Neural crest cell (in vitro differentiated cells): ENCODE measurements at regions not wholly inside any gene's neighbourhood (a gene's known extent, or its start where the extent isn't known, plus 50 kb on each side); places are given as distances from the start of the nearest gene placed in this dataset.

Experiments
- DNase-seq: peaks from one replicate; pipeline ENCODE4 v3.0.0; 2021; ENCODE audit warnings: low read depth, mixed read lengths, low spot score
- H3K27ac Mint-ChIP-seq: one replicate; pipeline ENCODE4 v1.8.0; 2021; ENCODE audit warnings: mild to moderate bottlenecking, mixed read lengths; ENCODE audit not compliant: unreplicated experiment
- H3K27me3 Mint-ChIP-seq: 2 replicates; pipeline ENCODE4 v1.8.0; 2021; ENCODE audit warnings: low read depth, mild to moderate bottlenecking, mixed read lengths
- H3K36me3 Mint-ChIP-seq: 2 replicates; pipeline ENCODE4 v1.8.0; 2021; ENCODE audit warnings: low read depth, mild to moderate bottlenecking, mixed read lengths
- H3K4me1 Mint-ChIP-seq: 2 replicates; pipeline ENCODE4 v1.8.0; 2021; ENCODE audit warnings: mixed read lengths
- H3K4me3 Mint-ChIP-seq: one replicate; pipeline ENCODE4 v1.8.0; 2021; ENCODE audit warnings: mild to moderate bottlenecking, mixed read lengths
- H3K9me3 Mint-ChIP-seq: 2 replicates; pipeline ENCODE4 v1.8.0; 2021; ENCODE audit warnings: mixed read lengths
- TF ChIP-seq, protein P1 (sequence below): fragments of 200-600 bp; sonication (generic); conservative IDR thresholded peaks from 2 replicates; pipeline ENCODE4 v1.5.0; 2021; ENCODE audit warnings: antibody characterized with exemption, mild to moderate bottlenecking

DNA sequence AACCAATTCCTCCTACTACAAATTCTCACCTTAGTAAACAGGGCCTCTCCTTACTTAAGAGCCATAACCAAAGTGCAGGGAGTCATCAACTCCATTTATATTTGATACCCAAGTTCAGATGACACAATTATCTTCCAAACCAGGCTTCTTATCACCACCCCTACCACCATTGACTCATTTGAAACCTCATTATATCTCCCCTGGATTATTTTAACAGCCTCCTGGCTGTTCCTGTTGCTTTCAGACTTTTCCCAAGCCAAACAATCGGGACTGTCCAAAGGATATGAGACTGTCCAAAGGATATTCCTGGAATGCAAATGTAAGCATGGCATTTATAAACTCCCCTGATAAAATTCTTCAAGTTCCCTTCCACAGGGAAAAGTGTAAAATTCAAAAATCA lies 394.3 kb downstream of the MAFB start:
- Mint-ChIP-seq H3K36me3 (no peaks in the 10 kb centered on the region), H3K27ac (peak overlapping the region; percentile 65), H3K9me3 (no peaks in the 10 kb centered on the region), H3K4me1 (peaks cover 6% of the 10 kb centered on the region), H3K4me3 (no peak overlapping the region), H3K27me3 (peaks cover 8% of the 10 kb centered on the region)
- TF ChIP-seq, protein P1, sequence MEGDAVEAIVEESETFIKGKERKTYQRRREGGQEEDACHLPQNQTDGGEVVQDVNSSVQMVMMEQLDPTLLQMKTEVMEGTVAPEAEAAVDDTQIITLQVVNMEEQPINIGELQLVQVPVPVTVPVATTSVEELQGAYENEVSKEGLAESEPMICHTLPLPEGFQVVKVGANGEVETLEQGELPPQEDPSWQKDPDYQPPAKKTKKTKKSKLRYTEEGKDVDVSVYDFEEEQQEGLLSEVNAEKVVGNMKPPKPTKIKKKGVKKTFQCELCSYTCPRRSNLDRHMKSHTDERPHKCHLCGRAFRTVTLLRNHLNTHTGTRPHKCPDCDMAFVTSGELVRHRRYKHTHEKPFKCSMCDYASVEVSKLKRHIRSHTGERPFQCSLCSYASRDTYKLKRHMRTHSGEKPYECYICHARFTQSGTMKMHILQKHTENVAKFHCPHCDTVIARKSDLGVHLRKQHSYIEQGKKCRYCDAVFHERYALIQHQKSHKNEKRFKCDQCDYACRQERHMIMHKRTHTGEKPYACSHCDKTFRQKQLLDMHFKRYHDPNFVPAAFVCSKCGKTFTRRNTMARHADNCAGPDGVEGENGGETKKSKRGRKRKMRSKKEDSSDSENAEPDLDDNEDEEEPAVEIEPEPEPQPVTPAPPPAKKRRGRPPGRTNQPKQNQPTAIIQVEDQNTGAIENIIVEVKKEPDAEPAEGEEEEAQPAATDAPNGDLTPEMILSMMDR = no peak
- no peak for DNase-seq

DNA sequence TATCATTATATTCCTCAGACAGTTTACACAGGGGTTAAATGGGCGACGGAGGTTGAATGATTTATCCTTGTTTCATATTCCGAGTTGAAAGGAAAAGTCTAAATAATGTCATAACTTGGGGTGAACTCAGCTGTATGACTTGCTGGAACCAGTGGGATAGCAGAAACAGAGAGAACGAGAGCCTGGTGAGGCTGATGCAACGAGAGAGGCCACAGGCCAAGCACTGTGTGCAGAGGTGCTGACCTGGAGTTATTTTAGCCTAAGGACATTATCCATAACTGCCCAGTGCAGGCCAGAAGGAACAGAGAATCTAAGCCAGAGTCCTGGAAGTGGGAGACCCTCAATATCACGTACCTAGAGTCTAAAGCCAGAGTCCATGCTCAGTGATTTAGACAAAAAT lies 394.9 kb downstream of the MAFB start:
- H3K27me3 Mint-ChIP-seq = peaks cover 4% of the 10 kb centered on the region
- DNase-seq = no peak
- H3K36me3 Mint-ChIP-seq = no peaks in the 10 kb centered on the region
- H3K4me3 Mint-ChIP-seq = no peak overlapping the region
- H3K27ac Mint-ChIP-seq = no peak overlapping the region
- H3K9me3 Mint-ChIP-seq = no peaks in the 10 kb centered on the region
- H3K4me1 Mint-ChIP-seq = peaks cover 6% of the 10 kb centered on the region
- TF ChIP-seq, protein P1 = no peak

DNA sequence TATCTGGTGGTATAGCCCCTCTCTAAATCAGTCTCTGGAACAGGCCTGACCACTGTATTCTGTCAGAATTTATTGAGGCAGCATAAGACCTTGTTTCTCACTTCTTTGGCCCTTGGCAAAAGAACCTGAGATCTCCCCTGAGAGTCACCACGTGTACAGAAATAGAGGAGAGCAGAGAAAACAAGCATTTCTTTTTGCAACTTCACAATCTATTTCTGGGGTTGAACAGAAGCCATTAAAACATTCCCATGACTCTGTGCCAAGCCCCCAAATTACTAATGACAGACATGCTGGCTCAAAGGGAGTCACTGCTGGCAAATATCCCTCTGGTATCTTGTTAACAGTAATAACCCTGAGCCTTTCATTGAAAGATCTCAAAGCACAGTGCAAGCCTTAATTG lies 395.3 kb downstream of the MAFB start:
- Mint-ChIP-seq H3K36me3 (no peaks in the 10 kb centered on the region), H3K4me1 (peaks cover 6% of the 10 kb centered on the region), H3K27me3 (no peaks in the 10 kb centered on the region), H3K9me3 (no peaks in the 10 kb centered on the region), H3K4me3 (no peak overlapping the region), H3K27ac (no peak overlapping the region)
- no peak for DNase-seq
- TF ChIP-seq, protein P1 = no peak

DNA sequence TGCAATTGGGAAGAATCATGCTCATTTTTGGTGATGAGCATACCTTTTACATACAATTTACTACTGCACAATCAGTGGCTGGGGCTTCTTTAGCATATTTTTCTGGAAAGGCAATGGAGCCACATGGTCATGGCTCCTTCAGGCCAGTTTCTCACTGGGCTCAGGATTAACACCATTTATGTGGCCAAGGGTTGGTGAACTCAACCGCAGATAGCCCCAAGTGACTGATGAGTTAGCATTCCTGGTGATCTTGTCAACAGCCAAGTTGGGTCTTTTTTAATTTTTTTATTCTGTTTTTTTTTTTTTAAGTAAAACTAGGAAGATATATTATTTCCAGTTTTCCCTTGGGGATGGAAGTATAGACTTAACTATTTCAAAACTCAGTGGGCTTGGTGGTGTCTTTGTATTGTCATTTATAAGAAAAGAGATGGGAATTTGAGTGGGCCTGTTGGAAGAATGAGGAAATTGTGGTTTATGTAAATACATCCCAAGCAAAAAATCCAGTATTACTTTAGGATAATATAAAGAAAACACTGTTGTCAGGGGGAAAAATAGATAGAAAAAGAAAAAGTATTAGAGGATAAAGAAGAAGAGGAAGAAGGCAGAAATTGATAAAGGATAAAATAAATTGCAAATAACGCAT lies 397.4 kb downstream of the MAFB start:
- Mint-ChIP-seq H3K36me3 (no peaks in the 10 kb centered on the region), H3K4me3 (no peak overlapping the region), H3K27me3 (no peaks in the 10 kb centered on the region), H3K4me1 (peaks cover 6% of the 10 kb centered on the region), H3K27ac (no peak overlapping the region), H3K9me3 (no peaks in the 10 kb centered on the region)
- TF ChIP-seq, protein P1 = no peak
- DNase-seq = no peak

DNA sequence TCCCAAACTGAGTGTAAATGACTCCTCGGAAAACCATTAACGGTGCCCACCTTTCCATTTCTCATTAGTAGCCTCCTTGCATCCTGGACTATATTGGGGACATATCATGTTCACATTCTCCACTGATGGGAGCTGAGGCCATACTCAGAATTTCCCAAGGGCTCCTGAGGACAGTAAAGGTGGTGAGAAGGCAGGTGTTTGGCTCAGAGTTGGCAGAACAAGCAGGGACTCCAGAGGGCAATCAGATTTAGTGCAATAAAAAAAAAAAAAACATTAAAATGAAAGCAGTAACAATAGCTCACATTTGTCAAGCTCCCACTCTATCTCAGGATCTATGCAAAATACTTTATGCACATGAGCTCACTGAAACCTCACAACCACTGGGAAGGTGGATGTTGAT lies 401.4 kb downstream of the MAFB start:
- no peaks in the 10 kb centered on the region for H3K36me3 Mint-ChIP-seq
- no peaks in the 10 kb centered on the region for H3K9me3 Mint-ChIP-seq
- H3K27me3 Mint-ChIP-seq = no peaks in the 10 kb centered on the region
- TF ChIP-seq, protein P1 = no peak
- H3K4me1 Mint-ChIP-seq = no peaks in the 10 kb centered on the region
- no peak overlapping the region for H3K4me3 Mint-ChIP-seq
- DNase-seq = no peak
- H3K27ac Mint-ChIP-seq = no peak overlapping the region
